Lower leg skin (tissue), 3 donors: ENCODE measurements at regions not wholly inside any gene's neighbourhood (a gene's known extent, or its start where the extent isn't known, plus 50 kb on each side); places are given as distances from the start of the nearest gene placed in this dataset.

Experiments used
- CTCF ChIP-seq, 3 donors: fragments of 450-650 bp; IDR thresholded peaks; one replicate each; pipeline ENCODE4 v1.5.1; 2016; ENCODE audit warnings: antibody characterized with exemption in 3 of 3, mild to moderate bottlenecking in 3 of 3, moderate library complexity in 2 of 3
- POLR2A ChIP-seq, 2 donors: fragments of 450-650 bp; IDR thresholded peaks; one replicate each; pipeline ENCODE4 v1.6.1; 2016 to 2017; ENCODE audit warnings: antibody characterized with exemption in 2 of 2, mild to moderate bottlenecking in 1 of 2, moderate library complexity in 1 of 2

- no peak for TF ChIP-seq POLR2A (IDR thresholded peaks at IDR 0.05)
- no peak for TF ChIP-seq CTCF (IDR thresholded peaks at IDR 0.05)
Observed at GRCh38 chr16:51596247-51596646, 445.2 kb upstream of the SALL1 start.
